Ascending aorta (tissue), 2 donors: ENCODE measurements at regions not wholly inside any gene's neighbourhood (a gene's known extent, or its start where the extent isn't known, plus 50 kb on each side); places are given as distances from the start of the nearest gene placed in this dataset.

Experiments used
- DNase-seq, 2 donors: peaks; one replicate each; pipeline ENCODE4 v3.0.0-alpha.2; 2019; ENCODE audit warnings: low spot score in 2 of 2
- H3K27ac ChIP-seq, 2 donors: fragments of 200-600 bp; sonication (generic); one replicate each; pipeline ENCODE4 v1.5.1; 2016 to 2017; ENCODE audit warnings: mild to moderate bottlenecking in 1 of 2
- H3K27me3 ChIP-seq: fragments of 200-600 bp; sonication (generic); one replicate; pipeline ENCODE4 v1.5.1; 2017
- H3K36me3 ChIP-seq, 2 donors: fragments of 200-600 bp; sonication (generic); one replicate each; pipeline ENCODE4 v1.5.1; 2016
- H3K4me1 ChIP-seq, 2 donors: fragments of 200-600 bp; sonication (generic); one replicate each; pipeline ENCODE4 v1.5.1; 2016 to 2017; ENCODE audit warnings: mild to moderate bottlenecking in 1 of 2
- H3K4me3 ChIP-seq, 2 donors: fragments of 200-600 bp; sonication (generic); one replicate each; pipeline ENCODE4 v1.5.1; 2016 to 2017; ENCODE audit warnings: mild to moderate bottlenecking in 1 of 2
- H3K9me3 ChIP-seq, 2 donors: fragments of 200-600 bp; sonication (generic); one replicate each; pipeline ENCODE4 v1.5.1; 2016
- intact Hi-C: fragments of 100-400 bp; cut with DNase I; formaldehyde crosslinking; loops from one replicate; pipeline ENCODE4 v1.15.1; 2023
- TF ChIP-seq, protein P1 (sequence below), 3 experiments: fragments of 200-600 bp in 2 of 3; fragments of 450-650 bp in 1 of 3; sonication (generic) in 2 of 3; IDR thresholded peaks; one replicate each; pipeline ENCODE4 v1.5.1; 2016 to 2019; ENCODE audit warnings: antibody characterized with exemption in 3 of 3, mild to moderate bottlenecking in 1 of 3, moderate library complexity in 1 of 3

DNA sequence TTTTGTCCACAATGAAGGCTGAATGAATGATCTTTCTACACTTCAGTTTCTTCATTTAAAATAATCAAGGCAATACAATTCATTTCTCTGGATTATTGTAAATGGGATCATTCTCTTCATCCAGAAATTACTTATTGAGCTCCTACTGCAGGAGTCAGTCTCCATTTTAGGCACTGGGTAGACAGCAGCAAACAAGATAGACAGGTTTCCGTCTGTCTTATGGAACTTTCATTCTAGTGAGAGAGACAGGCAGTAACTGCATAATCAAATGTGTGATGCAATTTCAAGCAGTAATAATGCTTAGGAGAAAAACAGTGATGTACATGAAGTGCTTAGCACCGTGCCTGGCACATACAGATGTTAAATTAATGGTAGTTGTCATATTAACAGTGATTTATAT is 118.9 kb downstream of the SUDS3 start:
- no peaks in the 10 kb centered on the region for H3K4me1 ChIP-seq
- intact Hi-C loops, result no loop called here
- DNase-seq, result no peak
- TF ChIP-seq, protein P1, sequence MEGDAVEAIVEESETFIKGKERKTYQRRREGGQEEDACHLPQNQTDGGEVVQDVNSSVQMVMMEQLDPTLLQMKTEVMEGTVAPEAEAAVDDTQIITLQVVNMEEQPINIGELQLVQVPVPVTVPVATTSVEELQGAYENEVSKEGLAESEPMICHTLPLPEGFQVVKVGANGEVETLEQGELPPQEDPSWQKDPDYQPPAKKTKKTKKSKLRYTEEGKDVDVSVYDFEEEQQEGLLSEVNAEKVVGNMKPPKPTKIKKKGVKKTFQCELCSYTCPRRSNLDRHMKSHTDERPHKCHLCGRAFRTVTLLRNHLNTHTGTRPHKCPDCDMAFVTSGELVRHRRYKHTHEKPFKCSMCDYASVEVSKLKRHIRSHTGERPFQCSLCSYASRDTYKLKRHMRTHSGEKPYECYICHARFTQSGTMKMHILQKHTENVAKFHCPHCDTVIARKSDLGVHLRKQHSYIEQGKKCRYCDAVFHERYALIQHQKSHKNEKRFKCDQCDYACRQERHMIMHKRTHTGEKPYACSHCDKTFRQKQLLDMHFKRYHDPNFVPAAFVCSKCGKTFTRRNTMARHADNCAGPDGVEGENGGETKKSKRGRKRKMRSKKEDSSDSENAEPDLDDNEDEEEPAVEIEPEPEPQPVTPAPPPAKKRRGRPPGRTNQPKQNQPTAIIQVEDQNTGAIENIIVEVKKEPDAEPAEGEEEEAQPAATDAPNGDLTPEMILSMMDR (IDR thresholded peaks at IDR 0.05), result no peak
- no peaks in the 10 kb centered on the region for H3K9me3 ChIP-seq
- no peak overlapping the region for H3K4me3 ChIP-seq
- H3K36me3 ChIP-seq, result no peaks in the 10 kb centered on the region
- no peaks in the 10 kb centered on the region for H3K27me3 ChIP-seq
- H3K27ac ChIP-seq, result no peak overlapping the region

GRCh38 chr12:118498171-118498570 is 121.8 kb downstream of the SUDS3 start:
- Histone ChIP-seq H3K27ac (no peak overlapping the region), H3K36me3 (no peaks in the 10 kb centered on the region), H3K4me3 (no peak overlapping the region), H3K9me3 (no peaks in the 10 kb centered on the region), H3K27me3 (no peaks in the 10 kb centered on the region), H3K4me1 (no peaks in the 10 kb centered on the region)
- intact Hi-C loops, result no loop called here
- no peak for DNase-seq
- TF ChIP-seq, protein P1 (IDR thresholded peaks at IDR 0.05), result no peak

GRCh38 chr12:118500299-118500698 is 123.9 kb downstream of the SUDS3 start:
- no peaks in the 10 kb centered on the region for H3K9me3 ChIP-seq
- H3K27me3 ChIP-seq, result no peaks in the 10 kb centered on the region
- intact Hi-C loops, result no loop called here
- H3K4me1 ChIP-seq, result no peaks in the 10 kb centered on the region
- no peaks in the 10 kb centered on the region for H3K36me3 ChIP-seq
- H3K27ac ChIP-seq, result no peak overlapping the region
- TF ChIP-seq, protein P1 (IDR thresholded peaks at IDR 0.05), result no peak
- H3K4me3 ChIP-seq, result no peak overlapping the region
- no peak for DNase-seq

DNA sequence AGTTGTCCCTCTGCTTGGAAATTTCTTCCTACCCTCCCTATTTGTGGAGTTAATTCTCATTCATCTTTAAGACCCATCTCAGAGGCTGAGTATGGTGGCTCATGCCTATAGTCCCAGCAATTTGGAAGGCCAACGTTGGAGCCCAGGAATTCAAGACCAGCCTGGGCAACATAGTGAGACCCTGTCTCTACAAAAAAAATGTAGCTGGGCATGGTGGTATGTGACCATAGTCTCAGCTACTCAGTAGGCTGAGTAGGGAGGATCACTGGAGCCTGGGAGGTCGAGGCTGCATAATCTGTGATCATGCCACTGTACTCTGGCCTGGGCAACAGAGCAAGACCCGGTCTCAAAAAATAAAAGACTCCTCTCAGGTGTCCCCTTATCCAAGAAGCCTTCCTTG is 125.1 kb downstream of the SUDS3 start:
- no peaks in the 10 kb centered on the region for H3K36me3 ChIP-seq
- intact Hi-C loops, result no loop called here
- no peaks in the 10 kb centered on the region for H3K4me1 ChIP-seq
- TF ChIP-seq, protein P1 (IDR thresholded peaks at IDR 0.05), result no peak
- H3K27ac ChIP-seq, result no peak overlapping the region
- DNase-seq, result no peak
- no peaks in the 10 kb centered on the region for H3K9me3 ChIP-seq
- no peaks in the 10 kb centered on the region for H3K27me3 ChIP-seq
- no peak overlapping the region for H3K4me3 ChIP-seq

DNA sequence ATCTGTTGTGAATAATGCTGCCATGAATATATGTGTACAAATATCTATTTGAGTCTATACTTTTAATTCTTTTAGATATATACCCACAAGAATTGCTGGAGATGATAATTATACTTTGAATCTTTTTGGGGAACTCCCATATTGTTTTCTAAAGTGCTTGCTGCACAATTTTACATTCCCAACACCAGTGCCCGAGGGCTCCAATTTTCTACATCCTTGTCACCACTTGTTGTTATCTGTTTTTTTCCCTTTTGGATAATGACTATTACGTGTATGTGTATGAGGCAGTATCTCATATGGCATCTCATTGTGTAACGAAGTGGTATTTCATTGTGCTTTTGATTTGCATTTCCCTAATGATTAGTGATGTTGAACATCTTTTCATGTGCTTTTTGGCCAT is 127.1 kb downstream of the SUDS3 start:
- Histone ChIP-seq H3K4me1 (no peaks in the 10 kb centered on the region), H3K36me3 (no peaks in the 10 kb centered on the region), H3K9me3 (no peaks in the 10 kb centered on the region), H3K4me3 (no peak overlapping the region), H3K27me3 (no peaks in the 10 kb centered on the region), H3K27ac (no peak overlapping the region)
- TF ChIP-seq, protein P1 (IDR thresholded peaks at IDR 0.05), result no peak
- no peak for DNase-seq
- intact Hi-C loops, result no loop called here

DNA sequence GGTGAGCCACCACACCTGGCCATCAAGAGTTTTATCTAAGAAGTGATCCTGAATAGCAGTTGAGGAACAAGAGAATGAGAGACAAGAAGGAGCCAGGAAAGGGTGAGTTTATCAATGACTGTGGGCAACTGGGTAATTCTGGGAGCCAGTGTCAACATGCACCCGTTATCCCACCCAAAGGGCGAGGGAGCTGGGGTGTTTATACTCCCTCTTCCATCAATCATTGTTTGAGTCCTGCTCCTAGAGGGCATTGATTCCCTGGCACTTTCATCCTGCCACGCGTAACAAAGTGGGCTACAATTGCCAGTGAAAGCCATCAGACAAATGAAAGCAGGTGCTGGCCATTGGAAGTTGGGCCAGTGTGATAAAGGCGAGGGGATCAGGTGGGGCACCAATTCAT is 136.3 kb downstream of the SUDS3 start:
- H3K27ac ChIP-seq, result no peak overlapping the region
- H3K4me3 ChIP-seq, result no peak overlapping the region
- no peaks in the 10 kb centered on the region for H3K4me1 ChIP-seq
- no peaks in the 10 kb centered on the region for H3K9me3 ChIP-seq
- TF ChIP-seq, protein P1 (IDR thresholded peaks at IDR 0.05), result no peak
- H3K36me3 ChIP-seq, result no peaks in the 10 kb centered on the region
- DNase-seq, result no peak
- H3K27me3 ChIP-seq, result no peaks in the 10 kb centered on the region
- intact Hi-C loops, result no loop called here
